Body of pancreas (tissue), 4 donors: ENCODE measurements at regions not wholly inside any gene's neighbourhood (a gene's known extent, or its start where the extent isn't known, plus 50 kb on each side); places are given as distances from the start of the nearest gene placed in this dataset.

Source experiments
- ATAC-seq: fragments of 150-250 bp; one replicate; pipeline ENCODE4 v1.9.1; 2016
- DNase-seq, 4 donors: peaks; one replicate each; pipeline ENCODE4 v3.0.0-alpha.2; 2019
- H3K27ac ChIP-seq, 4 donors: fragments of 200-600 bp; sonication (generic); 1 replicate in 3 of 4; 2 replicates in 1 of 4; pipeline versions ENCODE4 v1.5.1 to v1.6.1; 2016 to 2019; ENCODE audit warnings: mild to moderate bottlenecking in 1 of 4, mixed read lengths in 1 of 4, moderate library complexity in 1 of 4
- H3K27me3 ChIP-seq, 2 donors: fragments of 200-600 bp; sonication (generic); one replicate each; pipeline ENCODE4 v1.6.0; 2016; ENCODE audit warnings: mild to moderate bottlenecking in 1 of 2
- H3K36me3 ChIP-seq, 2 donors: fragments of 200-600 bp; sonication (generic); replicated peaks in 1 of 2; 2 replicates each; pipeline ENCODE4 v1.5.1; 2016; ENCODE audit warnings: low read depth in 2 of 2; ENCODE audit not compliant: insufficient read depth in 1 of 2
- H3K4me1 ChIP-seq: fragments of 200-600 bp; sonication (generic); one replicate; pipeline ENCODE4 v1.6.0; 2016
- H3K4me3 ChIP-seq, 2 donors: fragments of 200-600 bp; sonication (generic); 1 replicate in 1 of 2; 2 replicates in 1 of 2; pipeline ENCODE4 v1.5.1; 2016 to 2019
- H3K9me3 ChIP-seq, 3 donors: fragments of 200-600 bp; sonication (generic); 1 replicate in 2 of 3; 2 replicates in 1 of 3; pipeline ENCODE4 v1.5.1; 2016
- CTCF ChIP-seq, 7 experiments: fragments of 450-650 bp in 4 of 7; fragments of 200-600 bp in 3 of 7; sonication (generic) in 3 of 7; IDR thresholded peaks; one replicate each; pipeline ENCODE4 v1.5.1; 2016 to 2019; ENCODE audit warnings: antibody characterized with exemption in 7 of 7
- POLR2A ChIP-seq, 3 donors: fragments of 450-650 bp; IDR thresholded peaks; one replicate each; pipeline ENCODE4 v1.6.1; 2016; ENCODE audit warnings: antibody characterized with exemption in 3 of 3, mild to moderate bottlenecking in 2 of 3
- WGBS, 2 donors: methylation state at CpG; one replicate each; pipeline ENCODE4 v1.1.5; 2017; 5-methylcytosine and 5-hydroxymethylcytosine counted together
- intact Hi-C: fragments of 100-400 bp; cut with DNase I; formaldehyde crosslinking; loops from one replicate; pipeline ENCODE4 v1.15.1; 2023

DNA sequence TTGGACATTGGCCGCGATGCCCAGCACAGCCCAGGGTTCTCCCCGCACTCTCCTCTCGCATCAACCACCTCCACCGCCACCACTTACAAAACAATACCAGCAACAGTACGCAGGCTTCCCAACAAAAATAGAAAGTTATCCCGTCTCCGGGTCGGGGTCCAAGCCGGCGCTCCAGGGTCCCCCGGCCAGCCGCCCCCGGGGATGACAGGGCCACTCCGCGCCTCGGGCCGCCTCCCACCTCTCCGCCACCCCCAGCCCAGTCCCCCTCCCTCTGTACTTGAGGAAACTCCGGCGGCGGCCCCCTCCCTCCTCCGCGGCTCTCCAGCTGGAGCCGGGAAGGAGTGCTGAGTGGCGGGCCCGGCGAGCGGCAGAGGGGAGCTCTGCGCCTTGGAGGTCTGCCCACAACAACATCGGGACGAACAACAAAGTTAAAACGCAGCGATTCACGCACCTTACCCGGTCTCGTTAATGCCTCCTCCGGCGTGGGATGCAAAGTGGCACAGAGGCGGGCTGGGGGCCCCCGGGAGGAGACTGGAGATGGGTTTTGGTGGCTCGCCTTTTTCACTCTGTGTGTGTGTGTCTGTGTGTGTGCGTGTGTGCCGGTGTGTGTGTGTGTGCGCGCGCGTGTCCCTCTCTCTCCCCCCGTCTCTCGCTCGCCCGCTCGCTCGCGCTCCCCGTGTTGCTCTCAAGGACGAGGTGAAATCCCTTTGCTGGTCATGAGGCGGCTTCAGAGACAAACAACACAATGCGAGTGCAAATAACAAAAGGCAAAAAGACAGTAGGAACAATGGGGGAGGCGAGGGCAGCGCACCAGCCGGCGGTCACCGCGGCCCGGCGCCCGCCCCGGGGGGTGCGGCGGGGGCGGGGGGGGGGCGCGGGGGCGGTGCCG is 386.8 kb downstream of the BCAT1 start:
- intact Hi-C loops: no loop called here
- Histone ChIP-seq H3K9me3 (no peaks in the 10 kb centered on the region), H3K27ac (peak overlapping the region in 3 of 4 donors; percentile 13 to 40 (median 38)), H3K27me3 (no peaks in the 10 kb centered on the region), H3K4me3 (peak overlapping the region; percentile 32 to 76), H3K36me3 (no peaks in the 10 kb centered on the region), H3K4me1 (peaks cover 16% of the 10 kb centered on the region)
- TF ChIP-seq CTCF (IDR thresholded peaks at IDR 0.05): no peak
- no peak for TF ChIP-seq POLR2A (IDR thresholded peaks at IDR 0.05)
- ATAC-seq (peak; percentile 63), DNase-seq (peak; percentile 36 to 50 (median 40))
- 0 to 1% methylated on average over 29 to 63 of the region's 76 CpGs for WGBS, 2 donors

- Histone ChIP-seq H3K4me3 (peak overlapping the region; percentile 32 to 76), H3K36me3 (no peaks in the 10 kb centered on the region), H3K4me1 (peaks cover 16% of the 10 kb centered on the region), H3K27me3 (no peaks in the 10 kb centered on the region), H3K9me3 (no peaks in the 10 kb centered on the region), H3K27ac (peak overlapping the region in 3 of 4 donors; percentile 13 to 40 (median 38))
- TF ChIP-seq CTCF (IDR thresholded peaks at IDR 0.05) (no peak), POLR2A (IDR thresholded peaks at IDR 0.05) (no peak)
- DNase-seq: no peak
- intact Hi-C loops: no loop called here
- ATAC-seq: peak; percentile 8
- WGBS, 2 donors: 0 to 1% methylated on average over 15 of the region's 15 CpGs
These were observed 387.5 kb downstream of the BCAT1 start for GRCh38 chr12:24561411-24561871.

DNA sequence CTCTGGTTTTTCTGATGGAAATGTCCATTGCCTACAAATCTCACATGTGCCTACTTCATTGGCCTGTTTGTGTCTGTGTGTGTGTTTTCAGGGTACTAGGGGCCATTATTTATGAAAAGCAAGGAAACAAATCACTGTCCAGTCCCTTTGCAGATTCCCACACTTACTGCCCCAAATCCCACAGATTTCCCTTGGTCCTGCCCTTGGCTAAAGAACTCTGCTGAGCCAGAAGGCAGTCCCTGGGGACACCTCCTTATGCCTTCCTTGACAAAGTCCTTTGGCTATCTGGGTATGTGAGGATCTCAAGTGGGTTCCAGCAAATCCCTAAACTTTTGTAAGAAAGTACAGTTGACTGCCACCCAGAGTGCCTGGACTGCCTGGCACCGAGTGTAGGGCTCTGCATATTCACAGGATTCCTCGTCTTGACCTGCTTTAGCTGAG is 388.1 kb downstream of the BCAT1 start:
- DNase-seq (no peak), ATAC-seq (no peak)
- TF ChIP-seq POLR2A (IDR thresholded peaks at IDR 0.05) (no peak), CTCF (IDR thresholded peaks at IDR 0.05) (no peak)
- Histone ChIP-seq H3K4me1 (peaks cover 16% of the 10 kb centered on the region), H3K27me3 (no peaks in the 10 kb centered on the region), H3K36me3 (no peaks in the 10 kb centered on the region), H3K4me3 (no peak overlapping the region), H3K9me3 (no peaks in the 10 kb centered on the region), H3K27ac (no peak overlapping the region)
- 16 to 17% methylated on average over 2 of the region's 2 CpGs for WGBS, 2 donors
- intact Hi-C loops: no loop called here

- Histone ChIP-seq H3K4me3 (no peak overlapping the region), H3K27me3 (no peaks in the 10 kb centered on the region), H3K9me3 (no peaks in the 10 kb centered on the region), H3K27ac (no peak overlapping the region), H3K4me1 (peaks cover 16% of the 10 kb centered on the region), H3K36me3 (no peaks in the 10 kb centered on the region)
- intact Hi-C loops: no loop called here
- TF ChIP-seq CTCF (IDR thresholded peaks at IDR 0.05) (no peak), POLR2A (IDR thresholded peaks at IDR 0.05) (no peak)
- ATAC-seq: no peak
- DNase-seq: no peak
- WGBS, 2 donors: 40 to 54% methylated on average over 2 of the region's 2 CpGs
These were observed 388.6 kb downstream of the BCAT1 start for GRCh38 chr12:24560192-24560775.
